GM12878 (cell line): ENCODE measurements at regions not wholly inside any gene's neighbourhood (a gene's known extent, or its start where the extent isn't known, plus 50 kb on each side); places are given as distances from the start of the nearest gene placed in this dataset.

Experiments
- ATAC-seq: fragments of 200-7000 bp; cut with Tn5 transposase; 3 replicates; pipeline ENCODE4 v1.9.1; 2020; ENCODE audit warnings: mild to moderate bottlenecking, moderate library complexity
- BruUV-seq: library from RNA; stranded (reverse); fragments of 400-500 nt; replicated peaks from 2 replicates; lab custom pipeline; 2021; lab: Mats Ljungman, UMichigan
- CTCF ChIA-PET: fragments of 300-600 bp; sonication (Branson Sonifier 250); formaldehyde crosslinking; extraction: SDS; loops from one replicate; lab custom pipeline; 2021; ENCODE audit warnings: inconsistent platforms; lab: Yijun Ruan, JAX
- POLR2A ChIA-PET: fragments of 350-600 bp; formaldehyde crosslinking; extraction: SDS; loops from one replicate; lab custom pipeline; 2021; ENCODE audit warnings: inconsistent platforms; lab: Charles Lee
- RAD21 ChIA-PET: fragments of 300-600 bp; sonication (Branson Sonifier 250); formaldehyde crosslinking; loops from one replicate; lab custom pipeline; 2023; ENCODE audit warnings: antibody characterized with exemption; ENCODE audit not compliant: unreplicated experiment; lab: Charles Lee
- SMC1A ChIA-PET: fragments of 300-600 bp; sonication (Branson Sonifier 250); formaldehyde crosslinking; loops from one replicate; lab custom pipeline; 2023; ENCODE audit not compliant: unreplicated experiment, uncharacterized antibody; lab: Charles Lee
- DNase-seq: peaks from one replicate; pipeline ENCODE4 v3.0.0-alpha.2; 2011; ENCODE audit warnings: low read depth, low spot score
- FAIRE-seq: peaks from 3 replicates; lab custom pipeline; 2011; peaks lifted over from hg19 to GRCh38; lab: Jason Lieb, UNC
- H2AFZ ChIP-seq: 2 replicates; pipeline ENCODE4 v1.6.0; 2011; ENCODE audit warnings: low read depth, low read length, control low read depth; ENCODE audit not compliant: control insufficient read depth
- H3K27ac ChIP-seq: 2 replicates; pipeline ENCODE4 v1.5.1; 2011; ENCODE audit warnings: control low read depth; ENCODE audit not compliant: control insufficient read depth, insufficient read depth
- H3K27me3 ChIP-seq, 2 experiments: replicated peaks in 1 of 2; 2 replicates each; pipeline versions ENCODE4 v1.6.0 to v1.6.1; 2011; ENCODE audit warnings: low read length in 1 of 2; ENCODE audit not compliant: control insufficient read depth in 2 of 2, insufficient read depth in 2 of 2
- H3K36me3 ChIP-seq, 2 experiments: 2 replicates each; pipeline ENCODE4 v1.5.1; 2011; ENCODE audit warnings: low read length in 1 of 2; ENCODE audit not compliant: control insufficient read depth in 2 of 2, insufficient read depth in 2 of 2
- H3K4me1 ChIP-seq: 2 replicates; pipeline ENCODE4 v1.6.1; 2011; ENCODE audit warnings: mild to moderate bottlenecking, low read length, moderate library complexity, mixed read lengths; ENCODE audit not compliant: control insufficient read depth, insufficient read depth
- H3K4me2 ChIP-seq: 2 replicates; pipeline ENCODE4 v1.6.0; 2011; ENCODE audit warnings: control low read depth; ENCODE audit not compliant: control insufficient read depth, insufficient read depth
- H3K4me3 ChIP-seq: fragments of 200-600 bp; sonication (generic); 2 replicates; pipeline ENCODE4 v1.5.1; 2016
- H3K79me2 ChIP-seq: 2 replicates; pipeline ENCODE4 v1.6.0; 2011; ENCODE audit warnings: low read length; ENCODE audit not compliant: control insufficient read depth, insufficient read depth
- H3K9ac ChIP-seq: 2 replicates; pipeline ENCODE4 v1.8.0; 2011; ENCODE audit warnings: low read length, control low read depth, mixed read lengths; ENCODE audit not compliant: control insufficient read depth, insufficient read depth
- H3K9me3 ChIP-seq: replicated peaks from 3 replicates; pipeline ENCODE4 v1.5.1; 2011; ENCODE audit warnings: mild to moderate bottlenecking, low read length; ENCODE audit not compliant: control insufficient read depth, insufficient read depth
- H4K20me1 ChIP-seq: 2 replicates; pipeline ENCODE4 v1.6.0; 2011; ENCODE audit not compliant: control insufficient read depth, insufficient read depth
- ATF7 ChIP-seq: fragments of 450-650 bp; IDR thresholded peaks from 2 replicates; pipeline ENCODE4 v1.6.1; 2016; ENCODE audit warnings: low read depth, mild to moderate bottlenecking
- CBX3 ChIP-seq: fragments of 200-600 bp; sonication (generic); IDR thresholded peaks from 2 replicates; pipeline ENCODE4 v1.6.1; 2016; ENCODE audit warnings: low read depth, borderline replicate concordance
- CHD4 ChIP-seq: fragments of 200-600 bp; sonication (generic); IDR thresholded peaks from 2 replicates; pipeline ENCODE4 v1.6.1; 2016; ENCODE audit warnings: mild to moderate bottlenecking
- HCFC1 ChIP-seq: fragments of 150-350 bp; IDR thresholded peaks from 2 replicates; pipeline ENCODE4 v1.6.1; 2014; ENCODE audit warnings: low read length
- MEF2A ChIP-seq: IDR thresholded peaks from 2 replicates; pipeline ENCODE4 v1.6.1; 2011; ENCODE audit warnings: low read depth, mild to moderate bottlenecking, low read length, moderate library complexity; ENCODE audit not compliant: insufficient read depth
- SMAD5 ChIP-seq: IDR thresholded peaks from 2 replicates; pipeline ENCODE4 v1.6.1; 2016; ENCODE audit warnings: antibody characterized with exemption, low read depth
- TARDBP ChIP-seq: IDR thresholded peaks from 2 replicates; pipeline ENCODE4 v1.6.1; 2016; ENCODE audit warnings: borderline replicate concordance
- TCF3 ChIP-seq: IDR thresholded peaks from 2 replicates; pipeline ENCODE4 v1.6.1; 2012; ENCODE audit warnings: low read depth, mild to moderate bottlenecking, low read length, borderline replicate concordance; ENCODE audit not compliant: insufficient read depth
- TCF7 ChIP-seq: IDR thresholded peaks from 2 replicates; pipeline ENCODE4 v1.6.1; 2014; ENCODE audit warnings: antibody characterized with exemption, borderline replicate concordance
- WRNIP1 ChIP-seq: IDR thresholded peaks from 2 replicates; pipeline ENCODE4 v1.6.1; 2011; ENCODE audit warnings: low read depth, low read length, improper control_type of control experiment, borderline replicate concordance
- ZNF274 ChIP-seq: IDR thresholded peaks from one replicate; pipeline ENCODE4 v1.8.0; 2011; ENCODE audit not compliant: insufficient read length, insufficient read depth
- WGBS: methylation state at CpG from one replicate; pipeline ENCODE4 v1.1.6; 2016; ENCODE audit warnings: low lambda C conversion rate; ENCODE audit not compliant: insufficient replicate concordance, insufficient coverage; ENCODE audit errors: missing lambda C conversion rate; 5-methylcytosine and 5-hydroxymethylcytosine counted together
- in situ Hi-C: fragments of 300-500 bp; cut with MboI; formaldehyde crosslinking; loops from 9 replicates; pipeline ENCODE4 v1.14.3; 2018; ENCODE audit warnings: mixed read lengths
- intact Hi-C: fragments of 100-400 bp; cut with micrococcal nuclease; formaldehyde crosslinking; loops from one replicate; pipeline ENCODE4 v1.14.2; 2022; ENCODE audit not compliant: unreplicated experiment
- TF ChIP-seq, protein P1 (sequence below): fragments of 450-650 bp; IDR thresholded peaks from 2 replicates; pipeline ENCODE4 v1.6.1; 2017; ENCODE audit warnings: mild to moderate bottlenecking
- TF ChIP-seq, protein P2 (sequence below): fragments of 450-650 bp; IDR thresholded peaks from 2 replicates; pipeline ENCODE4 v1.6.1; 2016; ENCODE audit warnings: mild to moderate bottlenecking, moderate library complexity, borderline replicate concordance
- TF ChIP-seq, protein P3 (sequence below): fragments of 450-650 bp; IDR thresholded peaks from 2 replicates; pipeline ENCODE4 v1.6.1; 2016; ENCODE audit warnings: mild to moderate bottlenecking

DNA sequence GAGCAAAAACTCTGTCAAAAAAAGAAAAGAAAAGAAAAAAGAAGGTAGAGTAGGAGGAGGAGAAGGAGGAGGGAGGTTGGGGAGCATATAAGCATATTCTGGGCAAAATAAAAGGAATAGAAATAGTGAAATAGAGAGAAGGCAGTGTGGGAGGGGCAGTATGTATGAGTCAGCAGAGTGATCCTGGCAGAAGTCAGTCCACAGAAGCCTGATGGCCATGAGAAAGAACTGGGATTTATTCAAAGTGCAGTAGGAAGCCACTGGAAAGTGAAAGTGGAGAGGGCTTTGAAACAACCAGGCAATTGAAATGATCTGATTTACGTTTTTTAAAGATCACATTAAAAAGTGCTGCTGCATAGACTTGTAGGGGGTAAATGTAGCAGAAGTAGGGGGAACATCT lies 368.6 kb upstream of the USP15 start:
- WGBS: 18% methylated on average over 1 of the region's 1 CpG
- no peaks in the 10 kb centered on the region for H3K27me3 ChIP-seq
- ChIA-PET RAD21 (no interaction called here), CTCF (no interaction called here), POLR2A (no interaction called here), SMC1A (no interaction called here)
- no peaks in the 10 kb centered on the region for H3K9me3 ChIP-seq
- H3K79me2 ChIP-seq: no peaks in the 10 kb centered on the region
- in situ Hi-C loops: no loop called here
- intact Hi-C loops: no loop called here
- BruUV-seq: no TSS peak
- H3K9ac ChIP-seq: no peak overlapping the region
- H2AFZ ChIP-seq: no peak overlapping the region
- no peaks in the 10 kb centered on the region for H4K20me1 ChIP-seq
- H3K4me3 ChIP-seq: no peak overlapping the region
- no peaks in the 10 kb centered on the region for H3K4me1 ChIP-seq
- ATAC-seq (no peak), FAIRE-seq (no peak), DNase-seq (no peak)
- H3K36me3 ChIP-seq: no peaks in the 10 kb centered on the region
- H3K4me2 ChIP-seq: no peak overlapping the region
- no peak overlapping the region for H3K27ac ChIP-seq
- TF ChIP-seq ZNF274: no peak
- TF ChIP-seq TCF3: no peak
- no peak for TF ChIP-seq CBX3
- TF ChIP-seq, protein P1, sequence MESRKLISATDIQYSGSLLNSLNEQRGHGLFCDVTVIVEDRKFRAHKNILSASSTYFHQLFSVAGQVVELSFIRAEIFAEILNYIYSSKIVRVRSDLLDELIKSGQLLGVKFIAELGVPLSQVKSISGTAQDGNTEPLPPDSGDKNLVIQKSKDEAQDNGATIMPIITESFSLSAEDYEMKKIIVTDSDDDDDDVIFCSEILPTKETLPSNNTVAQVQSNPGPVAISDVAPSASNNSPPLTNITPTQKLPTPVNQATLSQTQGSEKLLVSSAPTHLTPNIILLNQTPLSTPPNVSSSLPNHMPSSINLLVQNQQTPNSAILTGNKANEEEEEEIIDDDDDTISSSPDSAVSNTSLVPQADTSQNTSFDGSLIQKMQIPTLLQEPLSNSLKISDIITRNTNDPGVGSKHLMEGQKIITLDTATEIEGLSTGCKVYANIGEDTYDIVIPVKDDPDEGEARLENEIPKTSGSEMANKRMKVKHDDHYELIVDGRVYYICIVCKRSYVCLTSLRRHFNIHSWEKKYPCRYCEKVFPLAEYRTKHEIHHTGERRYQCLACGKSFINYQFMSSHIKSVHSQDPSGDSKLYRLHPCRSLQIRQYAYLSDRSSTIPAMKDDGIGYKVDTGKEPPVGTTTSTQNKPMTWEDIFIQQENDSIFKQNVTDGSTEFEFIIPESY: no peak
- no peak for TF ChIP-seq HCFC1
- no peak for TF ChIP-seq SMAD5
- TF ChIP-seq TCF7: no peak
- TF ChIP-seq, protein P2, sequence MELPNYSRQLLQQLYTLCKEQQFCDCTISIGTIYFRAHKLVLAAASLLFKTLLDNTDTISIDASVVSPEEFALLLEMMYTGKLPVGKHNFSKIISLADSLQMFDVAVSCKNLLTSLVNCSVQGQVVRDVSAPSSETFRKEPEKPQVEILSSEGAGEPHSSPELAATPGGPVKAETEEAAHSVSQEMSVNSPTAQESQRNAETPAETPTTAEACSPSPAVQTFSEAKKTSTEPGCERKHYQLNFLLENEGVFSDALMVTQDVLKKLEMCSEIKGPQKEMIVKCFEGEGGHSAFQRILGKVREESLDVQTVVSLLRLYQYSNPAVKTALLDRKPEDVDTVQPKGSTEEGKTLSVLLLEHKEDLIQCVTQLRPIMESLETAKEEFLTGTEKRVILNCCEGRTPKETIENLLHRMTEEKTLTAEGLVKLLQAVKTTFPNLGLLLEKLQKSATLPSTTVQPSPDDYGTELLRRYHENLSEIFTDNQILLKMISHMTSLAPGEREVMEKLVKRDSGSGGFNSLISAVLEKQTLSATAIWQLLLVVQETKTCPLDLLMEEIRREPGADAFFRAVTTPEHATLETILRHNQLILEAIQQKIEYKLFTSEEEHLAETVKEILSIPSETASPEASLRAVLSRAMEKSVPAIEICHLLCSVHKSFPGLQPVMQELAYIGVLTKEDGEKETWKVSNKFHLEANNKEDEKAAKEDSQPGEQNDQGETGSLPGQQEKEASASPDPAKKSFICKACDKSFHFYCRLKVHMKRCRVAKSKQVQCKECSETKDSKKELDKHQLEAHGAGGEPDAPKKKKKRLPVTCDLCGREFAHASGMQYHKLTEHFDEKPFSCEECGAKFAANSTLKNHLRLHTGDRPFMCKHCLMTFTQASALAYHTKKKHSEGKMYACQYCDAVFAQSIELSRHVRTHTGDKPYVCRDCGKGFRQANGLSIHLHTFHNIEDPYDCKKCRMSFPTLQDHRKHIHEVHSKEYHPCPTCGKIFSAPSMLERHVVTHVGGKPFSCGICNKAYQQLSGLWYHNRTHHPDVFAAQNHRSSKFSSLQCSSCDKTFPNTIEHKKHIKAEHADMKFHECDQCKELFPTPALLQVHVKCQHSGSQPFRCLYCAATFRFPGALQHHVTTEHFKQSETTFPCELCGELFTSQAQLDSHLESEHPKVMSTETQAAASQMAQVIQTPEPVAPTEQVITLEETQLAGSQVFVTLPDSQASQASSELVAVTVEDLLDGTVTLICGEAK: no peak
- TF ChIP-seq ATF7: no peak
- no peak for TF ChIP-seq TARDBP
- TF ChIP-seq MEF2A: no peak
- TF ChIP-seq, protein P3, sequence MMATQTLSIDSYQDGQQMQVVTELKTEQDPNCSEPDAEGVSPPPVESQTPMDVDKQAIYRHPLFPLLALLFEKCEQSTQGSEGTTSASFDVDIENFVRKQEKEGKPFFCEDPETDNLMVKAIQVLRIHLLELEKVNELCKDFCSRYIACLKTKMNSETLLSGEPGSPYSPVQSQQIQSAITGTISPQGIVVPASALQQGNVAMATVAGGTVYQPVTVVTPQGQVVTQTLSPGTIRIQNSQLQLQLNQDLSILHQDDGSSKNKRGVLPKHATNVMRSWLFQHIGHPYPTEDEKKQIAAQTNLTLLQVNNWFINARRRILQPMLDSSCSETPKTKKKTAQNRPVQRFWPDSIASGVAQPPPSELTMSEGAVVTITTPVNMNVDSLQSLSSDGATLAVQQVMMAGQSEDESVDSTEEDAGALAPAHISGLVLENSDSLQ: no peak
- no peak for TF ChIP-seq WRNIP1
- TF ChIP-seq CHD4: no peak
- TF ChIP-seq, all 136 proteins: peak for 0
